ENCODE measurements at regions not wholly inside any gene's neighbourhood (a gene's known extent, or its start where the extent isn't known, plus 50 kb on each side); places are given as distances from the start of the nearest gene placed in this dataset.

DNA sequence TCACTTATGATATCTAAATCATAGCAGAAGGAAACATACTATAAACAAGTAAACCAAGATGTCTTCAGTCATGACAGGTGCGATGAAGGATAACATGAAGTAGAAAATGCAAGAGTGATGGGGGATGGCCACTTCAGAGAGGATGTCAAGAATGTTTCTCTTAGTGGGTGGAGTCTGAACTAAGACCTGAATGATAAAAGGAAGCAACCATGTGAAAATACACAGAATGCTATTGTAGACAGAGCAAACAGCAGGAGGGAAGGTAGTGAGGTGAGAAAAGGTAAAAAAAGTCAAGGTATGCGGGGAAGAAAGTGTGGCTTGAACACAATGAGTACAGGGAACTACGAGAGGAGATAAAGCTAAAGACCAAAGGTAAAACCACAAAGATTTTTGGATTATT lies 341.6 kb downstream of the FBXO15 start:
- TF ChIP-seq POLR2A (IDR thresholded peaks at IDR 0.05), result no peak
- TF ChIP-seq CTCF (IDR thresholded peaks at IDR 0.05), result no peak
- no peak for TF ChIP-seq EP300 (IDR thresholded peaks at IDR 0.05)
- no peak for TF ChIP-seq POLR2AphosphoS5 (IDR thresholded peaks at IDR 0.05)

All from gastroesophageal sphincter (tissue), 3 donors.